K562 (cell line): ENCODE measurements at regions not wholly inside any gene's neighbourhood (a gene's known extent, or its start where the extent isn't known, plus 50 kb on each side); places are given as distances from the start of the nearest gene placed in this dataset.

Source experiments
- BCLAF1 ChIP-seq, 2 experiments: fragments of 450-650 bp in 1 of 2; IDR thresholded peaks; 2 replicates each; pipeline ENCODE4 v1.6.1; 2011 to 2017; ENCODE audit warnings: low read depth in 2 of 2, antibody characterized with exemption in 1 of 2, borderline replicate concordance in 1 of 2, low read length in 1 of 2, mild to moderate bottlenecking in 1 of 2, mixed read lengths in 1 of 2; ENCODE audit not compliant: control insufficient read depth in 1 of 2
- BMI1 ChIP-seq: fragments of 150-350 bp; IDR thresholded peaks from 2 replicates; pipeline ENCODE4 v1.6.1; 2014; ENCODE audit warnings: low read length
- C11orf30 ChIP-seq: fragments of 450-650 bp; IDR thresholded peaks from 2 replicates; pipeline ENCODE4 v1.6.1; 2016; ENCODE audit warnings: low read depth, mild to moderate bottlenecking
- CHAMP1 ChIP-seq: fragments of 450-650 bp; IDR thresholded peaks from 2 replicates; pipeline ENCODE4 v1.6.1; 2016; ENCODE audit warnings: mild to moderate bottlenecking
- HDAC3 ChIP-seq: fragments of 450-650 bp; IDR thresholded peaks from 2 replicates; pipeline ENCODE4 v1.6.1; 2018; ENCODE audit warnings: borderline replicate concordance, mild to moderate bottlenecking, moderate library complexity; ENCODE audit not compliant: partially characterized antibody
- HMGN3 ChIP-seq: IDR thresholded peaks from 2 replicates; pipeline ENCODE4 v1.6.1; 2011; ENCODE audit warnings: borderline replicate concordance, low read depth, mild to moderate bottlenecking, mixed read lengths, low read length; ENCODE audit not compliant: insufficient read length; ENCODE audit errors: extremely low read depth
- IRF9 ChIP-seq: fragments of 450-650 bp; IDR thresholded peaks from 2 replicates; pipeline ENCODE4 v1.6.1; 2016; ENCODE audit warnings: missing biosample characterization, missing genetic modification characterization
- MECOM ChIP-seq: fragments of 250-450 bp; sonication (Bioruptor Pico); IDR thresholded peaks from 2 replicates; pipeline ENCODE4 v1.8.0; 2022; ENCODE audit warnings: inconsistent platforms
- MEIS2 ChIP-seq: fragments of 450-650 bp; IDR thresholded peaks from 2 replicates; pipeline ENCODE4 v1.6.1; 2014; ENCODE audit warnings: mild to moderate bottlenecking; ENCODE audit not compliant: partially characterized antibody
- MNT ChIP-seq, 2 experiments: fragments of 450-650 bp; conservative IDR thresholded peaks; 2 replicates each; pipeline ENCODE4 v1.6.1; 2017; ENCODE audit warnings: mild to moderate bottlenecking in 2 of 2, moderate library complexity in 2 of 2
- PCBP1 ChIP-seq: fragments of 200-400 bp; formaldehyde crosslinking; IDR thresholded peaks from 2 replicates; pipeline ENCODE4 v1.6.1; 2018; ENCODE audit warnings: mild to moderate bottlenecking, low read depth, low read length; ENCODE audit not compliant: poor library complexity, severe bottlenecking
- RAD21 ChIP-seq, 2 experiments: fragments of 250-450 bp in 1 of 2; fragments of 450-650 bp in 1 of 2; sonication (Bioruptor Pico) in 1 of 2; formaldehyde crosslinking in 1 of 2; IDR thresholded peaks in 1 of 2; conservative IDR thresholded peaks in 1 of 2; 2 replicates each; pipeline versions ENCODE4 v1.4.0 to v1.8.0; 2020 to 2022; ENCODE audit warnings: mild to moderate bottlenecking in 2 of 2, moderate library complexity in 1 of 2
- RBM15 ChIP-seq: fragments of 200-400 bp; formaldehyde crosslinking; IDR thresholded peaks from 2 replicates; pipeline ENCODE4 v1.6.1; 2018; ENCODE audit warnings: mild to moderate bottlenecking, low read length, moderate library complexity; ENCODE audit not compliant: insufficient read depth
- SIN3A ChIP-seq, 2 experiments: fragments of 150-350 bp in 1 of 2; IDR thresholded peaks; 2 replicates each; pipeline ENCODE4 v1.6.1; 2011 to 2016; ENCODE audit warnings: borderline replicate concordance in 2 of 2, low read depth in 2 of 2, low read length in 2 of 2, mild to moderate bottlenecking in 2 of 2, moderate library complexity in 2 of 2; ENCODE audit not compliant: control insufficient read depth in 1 of 2
- SNAPC5 ChIP-seq: fragments of 250-450 bp; sonication (Bioruptor Pico); IDR thresholded peaks from 2 replicates; pipeline ENCODE4 v1.8.0; 2021; ENCODE audit warnings: moderate library complexity, mild to moderate bottlenecking, inconsistent platforms
- XRCC5 ChIP-seq: fragments of 200-400 bp; formaldehyde crosslinking; IDR thresholded peaks from 2 replicates; pipeline ENCODE4 v1.6.1; 2017; ENCODE audit warnings: low read depth, mild to moderate bottlenecking, low read length
- ZFP1 ChIP-seq: fragments of 450-650 bp; formaldehyde crosslinking; IDR thresholded peaks from 2 replicates; pipeline ENCODE4 v1.4.0; 2020; ENCODE audit warnings: mild to moderate bottlenecking, mixed read lengths
- ZKSCAN3 ChIP-seq: fragments of 250-450 bp; sonication (Bioruptor Pico); IDR thresholded peaks from 2 replicates; pipeline ENCODE4 v1.4.0; 2020

- no peak for TF ChIP-seq CHAMP1
- TF ChIP-seq HDAC3 = no peak
- TF ChIP-seq SNAPC5 (CRISPR knock-in tag) = no peak
- TF ChIP-seq RBM15 = no peak
- peak; percentile 79 to 91 for TF ChIP-seq MNT (conservative IDR thresholded peaks at IDR 0.05)
- TF ChIP-seq RAD21 (CRISPR knock-in tag; conservative IDR thresholded peaks at IDR 0.05 in 1 of 2, IDR thresholded peaks at IDR 0.05 in 1 of 2) = 0 out of 4 replicates have a peak, but pooled peaks of 1 of the 2 experiments have one; percentile 2
- TF ChIP-seq MEIS2 = peak; percentile 91
- TF ChIP-seq SIN3A (IDR thresholded peaks at IDR 0.05; ENCODE audit: borderline replicate concordance in 2 of 2, control insufficient read depth in 1 of 2, low read depth in 2 of 2, low read length in 2 of 2) = peak in 1 of 2 experiments; percentile 88; a peak in 2 of 4 replicates
- TF ChIP-seq C11orf30 = peak; percentile 95
- TF ChIP-seq PCBP1 = no peak
- TF ChIP-seq IRF9 (tag) = no peak
- no peak for TF ChIP-seq ZKSCAN3
- TF ChIP-seq BCLAF1 (IDR thresholded peaks at IDR 0.05; ENCODE audit: borderline replicate concordance in 1 of 2, control insufficient read depth in 1 of 2, low read depth in 2 of 2, low read length in 1 of 2) = no peak
- TF ChIP-seq MECOM = no peak
- peak; percentile 57; the same call in 1 of the 2 replicates for TF ChIP-seq XRCC5
- peak; percentile 72 for TF ChIP-seq BMI1
- peak; percentile 68 for TF ChIP-seq HMGN3
- no peak for TF ChIP-seq ZFP1 (CRISPR knock-in tag)
These were observed 110.5 kb upstream of the SLC25A33 start (continued) for GRCh38 chr1:9428601-9429341.
